Neural cell (in vitro differentiated cells): ENCODE measurements at regions not wholly inside any gene's neighbourhood (a gene's known extent, or its start where the extent isn't known, plus 50 kb on each side); places are given as distances from the start of the nearest gene placed in this dataset.
"Not testable (repeated sequence)": the region's sequence is repeated elsewhere in the genome, so short reads cannot be mapped to it uniquely, and the experiment has no call there.

Experiments
- CTCF ChIP-seq: fragments of 450-650 bp; IDR thresholded peaks from 2 replicates; pipeline ENCODE4 v1.5.1; 2014; ENCODE audit warnings: antibody characterized with exemption, mild to moderate bottlenecking, moderate library complexity; ENCODE audit not compliant: poor library complexity, severe bottlenecking
- POLR2AphosphoS5 ChIP-seq: IDR thresholded peaks from 2 replicates; pipeline ENCODE4 v1.6.1; 2012

- not testable (repeated sequence) for TF ChIP-seq CTCF, POLR2AphosphoS5
Measured at GRCh38 chr9:66812967-66813366, 87.6 kb upstream of the ZNF658 start.
